ENCODE measurements at regions not wholly inside any gene's neighbourhood (a gene's known extent, or its start where the extent isn't known, plus 50 kb on each side); places are given as distances from the start of the nearest gene placed in this dataset.
A peak's percentile ranks its signal among the peaks of the same experiment; 100 is the strongest.
"Not testable (repeated sequence)": the region's sequence is repeated elsewhere in the genome, so short reads cannot be mapped to it uniquely, and the experiment has no call there.

DNA sequence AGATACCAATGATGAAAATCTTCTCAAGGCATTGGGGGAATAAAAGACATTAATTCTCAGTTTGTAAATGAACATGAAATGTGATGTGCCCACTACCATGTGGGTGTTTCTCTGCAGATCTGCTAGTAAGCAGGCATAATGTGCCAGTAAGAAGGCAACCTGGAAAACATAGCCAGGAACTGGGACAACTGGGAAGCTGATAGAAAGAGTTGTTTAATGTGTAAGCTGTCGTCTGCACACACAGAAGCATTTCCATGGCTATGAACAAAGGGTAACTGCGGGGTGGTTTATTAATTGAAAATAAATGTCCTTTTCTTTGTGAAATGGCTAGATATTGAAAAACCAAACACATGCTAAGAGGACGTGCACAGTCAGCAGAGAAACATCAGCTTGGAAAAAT, 52.0 kb downstream of the ZC3H11B start:
- DNase-seq (ENCODE audit: low read depth in 2 of 2), result no peak

DNA sequence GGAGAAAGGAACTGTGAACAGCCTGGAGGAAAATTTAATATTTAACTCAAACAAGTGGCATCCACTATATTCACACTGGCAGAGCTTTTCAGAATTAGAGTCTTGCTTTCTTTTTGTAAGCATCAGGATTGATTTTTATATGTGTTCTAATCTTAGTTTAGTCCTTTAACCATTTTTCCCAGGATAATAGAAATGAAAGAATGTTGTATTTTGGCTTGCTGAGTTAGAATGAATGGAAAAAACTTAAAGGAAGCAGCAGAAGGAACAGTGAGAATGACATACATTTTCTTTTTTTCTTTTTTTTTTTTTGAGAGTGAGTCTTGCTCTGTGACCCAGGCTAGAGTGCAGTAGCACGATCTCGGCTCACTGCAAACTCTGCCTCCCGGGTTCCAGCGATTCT, 53.0 kb downstream of the ZC3H11B start:
- no peak for DNase-seq (ENCODE audit: low read depth in 2 of 2)

DNA sequence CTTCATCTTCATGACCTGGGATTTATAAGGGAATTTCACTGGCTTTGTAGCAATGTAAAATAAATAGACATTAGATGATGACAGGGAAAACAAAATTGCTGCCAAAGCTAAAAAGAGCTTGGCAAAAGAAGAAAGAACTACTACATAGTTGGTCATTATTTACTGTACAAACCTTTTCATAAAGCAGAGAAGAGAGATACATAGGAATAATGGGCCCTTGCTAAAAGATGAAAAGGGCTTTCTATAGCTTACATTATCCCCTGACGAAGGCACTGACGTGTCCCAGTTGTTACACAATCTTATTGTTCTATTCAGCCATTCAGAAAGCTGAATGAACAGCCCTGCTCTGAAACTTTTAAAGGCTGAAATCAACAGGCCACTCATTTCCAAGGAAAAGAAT, 57.1 kb downstream of the ZC3H11B start:
- DNase-seq (ENCODE audit: low read depth in 2 of 2), result no peak

DNA sequence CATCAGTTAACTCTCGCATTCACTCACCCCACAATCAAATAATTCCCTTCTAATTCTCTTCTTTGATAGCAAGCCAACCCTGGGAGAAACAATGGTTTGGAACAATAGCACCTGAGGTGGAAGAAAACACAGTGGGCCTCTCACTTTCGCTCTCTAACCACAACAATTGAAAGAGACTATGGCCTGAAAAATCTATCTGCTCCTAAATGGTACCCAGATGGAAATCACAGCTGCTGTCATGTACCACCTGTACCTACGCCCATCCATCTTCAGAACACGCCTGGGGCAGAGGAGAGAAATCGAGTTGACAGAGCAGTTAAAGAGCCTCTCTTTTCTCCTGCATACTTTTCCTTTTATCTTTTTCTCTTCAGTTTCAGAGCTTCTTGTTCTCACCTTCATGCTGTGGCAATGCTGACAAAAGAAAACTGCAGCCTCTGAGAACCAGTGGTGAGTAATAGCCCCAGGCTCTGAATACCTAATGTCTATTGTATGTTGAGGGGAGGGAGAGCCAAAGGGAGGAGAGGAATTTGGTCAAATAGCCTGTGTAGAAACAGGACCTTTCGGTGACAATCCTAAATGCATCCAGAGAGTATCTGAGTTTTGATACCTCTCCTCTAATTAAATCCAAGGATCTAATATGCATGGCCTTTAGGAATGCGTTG, 57.7 kb downstream of the ZC3H11B start:
- no peak for DNase-seq (ENCODE audit: low read depth in 2 of 2)

DNA sequence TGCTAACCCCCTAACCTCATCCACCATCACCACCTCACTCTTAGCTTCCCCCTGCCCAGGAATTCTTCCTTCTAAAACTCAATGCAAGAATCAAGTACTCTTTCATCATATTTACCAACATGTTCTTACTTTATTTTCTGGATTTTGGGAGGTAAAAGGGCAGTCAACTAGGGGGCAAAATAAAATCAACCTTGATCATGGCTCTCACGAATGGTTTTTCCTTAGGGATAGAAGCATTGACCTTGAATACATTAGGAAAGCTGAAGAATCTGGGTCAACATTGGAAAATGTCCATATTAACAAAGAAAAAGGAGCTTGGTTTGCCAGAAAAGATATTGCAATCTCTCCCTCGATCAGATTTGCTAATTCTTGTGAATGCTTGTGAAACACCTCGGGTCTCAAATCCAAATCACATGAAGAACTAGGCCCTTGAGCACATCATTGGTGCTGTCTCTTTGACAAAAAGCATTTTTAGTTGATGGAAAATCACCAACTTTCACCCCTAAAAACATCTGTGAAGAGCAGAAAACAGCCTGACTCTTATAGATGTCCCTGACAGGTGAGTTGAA, 58.9 kb downstream of the ZC3H11B start:
- DNase-seq (ENCODE audit: low read depth in 2 of 2), result no peak

DNA sequence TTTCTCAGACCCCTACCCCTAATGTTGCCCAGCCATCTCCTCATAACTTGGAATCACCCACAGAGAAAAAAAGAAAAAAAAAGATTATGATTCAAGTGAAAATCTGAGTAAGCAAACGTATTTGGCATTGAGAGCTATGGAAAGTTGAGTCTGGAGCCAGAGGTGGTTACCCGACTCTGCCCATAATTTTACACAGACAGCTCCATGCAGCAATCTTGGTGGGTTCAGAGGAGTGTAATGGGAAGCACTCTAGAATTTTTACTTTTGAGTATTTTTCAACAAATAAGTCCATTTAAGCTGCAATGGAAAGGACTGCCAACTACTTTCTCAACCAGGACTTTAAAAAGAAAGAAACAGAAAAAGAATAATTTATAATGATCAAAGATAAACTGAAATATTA, 62.7 kb downstream of the ZC3H11B start:
- DNase-seq (ENCODE audit: low read depth in 2 of 2), result no peak

DNA sequence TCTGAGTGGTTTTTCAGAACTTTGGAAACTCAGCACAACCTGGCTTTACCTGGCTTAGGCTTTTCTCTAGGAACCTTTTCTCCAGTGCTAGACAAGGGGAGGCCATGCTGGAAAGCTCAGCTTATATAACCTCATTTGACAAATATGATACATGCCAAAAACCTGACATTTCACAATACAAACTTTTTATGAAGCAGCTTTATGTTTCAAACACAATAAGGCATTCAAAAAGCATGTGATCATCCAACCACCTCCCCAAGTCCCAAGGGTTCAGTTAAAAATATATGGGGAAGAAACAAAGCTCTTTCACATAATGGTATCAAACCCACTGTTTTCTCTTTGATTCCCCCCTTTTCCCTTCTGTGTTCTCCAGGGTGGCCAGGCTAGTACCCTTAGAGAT, 63.7 kb downstream of the ZC3H11B start:
- no peak for DNase-seq (ENCODE audit: low read depth in 2 of 2)

DNA sequence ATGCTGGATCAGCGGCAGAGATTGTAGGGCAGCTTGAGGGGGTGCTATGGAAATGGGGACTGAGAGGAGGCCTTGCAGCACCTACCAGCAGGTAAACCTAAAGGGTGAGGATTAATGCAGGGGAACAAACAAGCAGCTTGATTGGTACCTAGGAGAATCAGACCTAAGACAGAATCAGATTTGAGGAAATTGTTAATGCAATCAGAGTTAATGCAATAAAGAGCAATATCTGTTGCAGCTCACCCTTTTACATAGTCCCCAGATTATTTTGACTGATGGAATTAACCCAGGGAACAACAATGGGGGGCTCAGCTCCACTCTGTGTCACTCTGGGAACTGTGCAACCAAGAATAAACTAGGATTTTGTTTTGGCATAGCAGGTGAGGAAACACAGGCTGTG, 64.5 kb downstream of the ZC3H11B start:
- DNase-seq (ENCODE audit: low read depth in 2 of 2), result no peak

DNA sequence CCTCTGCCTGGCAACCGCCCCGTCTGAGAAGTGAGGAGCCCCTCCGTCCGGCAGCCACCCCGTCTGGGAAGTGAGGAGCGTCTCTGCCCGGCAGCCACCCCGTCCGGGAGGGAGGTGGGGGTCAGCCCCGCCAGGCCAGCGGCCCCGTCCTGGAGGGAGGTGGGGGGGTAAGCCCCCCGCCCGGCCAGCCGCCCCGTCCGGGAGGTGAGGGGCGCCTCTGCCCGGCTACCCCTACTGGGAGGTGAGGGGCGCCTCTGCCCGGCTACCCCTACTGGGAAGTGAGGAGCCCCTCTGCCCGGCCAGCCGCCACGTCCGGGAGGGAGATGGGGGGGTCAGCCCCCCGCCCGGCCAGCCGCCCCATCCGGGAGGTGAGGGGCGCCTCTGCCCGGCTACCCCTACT, 67.1 kb downstream of the ZC3H11B start:
- DNase-seq (ENCODE audit: low read depth in 2 of 2), result not testable (repeated sequence)

DNA sequence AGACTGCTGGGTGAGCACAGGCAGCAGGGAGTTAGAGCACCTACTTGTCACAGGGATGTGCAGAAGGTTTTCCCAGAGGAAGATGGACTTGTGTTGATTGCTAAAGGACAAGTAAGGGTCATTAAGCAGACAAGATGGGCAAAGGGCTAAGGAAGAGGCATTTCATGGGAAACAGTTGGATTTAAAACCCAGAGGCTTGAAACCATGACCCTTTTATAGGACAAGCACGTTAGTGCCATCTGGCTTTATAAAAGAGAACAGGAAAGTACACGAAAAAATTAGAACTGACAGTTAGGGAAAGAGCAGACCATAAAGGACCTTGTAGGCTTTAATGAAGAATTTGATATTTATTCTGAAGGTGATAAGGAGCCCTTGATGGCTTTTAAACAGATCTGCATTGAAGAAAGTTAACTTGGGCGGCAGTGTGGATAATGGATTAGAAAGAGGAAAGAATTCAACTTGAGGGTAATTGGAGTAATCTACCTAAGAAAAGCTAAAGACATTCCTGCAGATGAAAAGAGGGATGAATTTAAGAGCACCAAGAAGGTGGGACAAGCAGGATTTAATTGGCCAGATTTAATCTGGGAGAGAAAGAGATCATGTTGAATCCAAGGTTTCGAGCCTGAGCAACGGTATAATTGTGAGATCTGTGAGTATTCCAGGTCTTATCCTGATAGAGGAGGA, 68.6 kb downstream of the ZC3H11B start:
- no peak for DNase-seq (ENCODE audit: low read depth in 2 of 2)

DNA sequence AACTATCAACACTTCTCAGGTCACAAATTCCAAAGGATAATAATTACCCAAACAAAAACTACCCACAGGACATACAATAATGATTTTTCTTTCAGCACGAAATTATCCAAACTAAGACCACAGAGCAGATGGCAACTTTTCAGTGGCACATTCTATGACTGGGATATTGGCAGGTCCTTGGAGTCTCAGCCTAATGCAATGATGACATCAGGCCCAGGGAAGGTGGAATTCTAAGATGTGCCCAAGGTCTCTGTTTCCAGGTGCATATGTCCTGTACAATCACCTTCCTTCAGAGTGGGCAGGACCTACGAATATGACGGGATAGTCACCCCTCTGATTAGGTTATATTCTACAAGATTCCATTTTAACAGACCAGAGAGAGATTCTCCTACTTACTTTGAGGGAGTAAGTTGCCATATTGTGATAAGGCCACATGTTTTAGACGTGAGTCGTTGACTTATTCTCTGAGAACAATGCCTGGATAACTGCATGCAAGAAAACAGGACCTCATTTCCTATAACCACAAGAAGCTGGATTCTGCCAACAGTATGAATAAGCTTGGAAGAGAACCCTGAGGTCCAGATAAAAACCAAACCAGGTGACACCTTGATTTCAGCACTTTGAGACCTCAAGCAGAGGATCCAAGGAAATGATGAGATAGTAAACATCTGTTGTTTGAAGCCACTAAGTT, 69.9 kb downstream of the ZC3H11B start:
- no peak for DNase-seq (ENCODE audit: low read depth in 2 of 2)

DNA sequence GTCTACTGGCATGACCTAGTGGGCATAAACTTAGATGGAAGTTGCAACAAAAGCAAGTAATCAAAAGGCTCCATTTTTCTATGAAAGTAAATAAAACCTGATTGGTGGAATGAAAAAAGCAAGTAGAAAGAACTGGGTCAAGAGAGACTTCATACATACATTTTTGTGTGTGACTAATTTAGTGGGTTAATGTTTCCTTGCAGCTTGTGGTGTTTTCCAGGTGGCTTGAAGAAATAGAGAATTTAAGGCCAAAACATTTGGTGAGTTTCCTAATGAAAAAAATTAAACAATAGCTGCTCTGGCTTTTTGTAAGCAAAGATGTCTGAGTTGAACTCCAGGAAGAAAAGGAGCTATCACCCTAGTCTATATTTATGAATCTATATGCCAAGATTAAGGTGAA, 71.0 kb downstream of the ZC3H11B start:
- no peak for DNase-seq (ENCODE audit: low read depth in 2 of 2)

DNA sequence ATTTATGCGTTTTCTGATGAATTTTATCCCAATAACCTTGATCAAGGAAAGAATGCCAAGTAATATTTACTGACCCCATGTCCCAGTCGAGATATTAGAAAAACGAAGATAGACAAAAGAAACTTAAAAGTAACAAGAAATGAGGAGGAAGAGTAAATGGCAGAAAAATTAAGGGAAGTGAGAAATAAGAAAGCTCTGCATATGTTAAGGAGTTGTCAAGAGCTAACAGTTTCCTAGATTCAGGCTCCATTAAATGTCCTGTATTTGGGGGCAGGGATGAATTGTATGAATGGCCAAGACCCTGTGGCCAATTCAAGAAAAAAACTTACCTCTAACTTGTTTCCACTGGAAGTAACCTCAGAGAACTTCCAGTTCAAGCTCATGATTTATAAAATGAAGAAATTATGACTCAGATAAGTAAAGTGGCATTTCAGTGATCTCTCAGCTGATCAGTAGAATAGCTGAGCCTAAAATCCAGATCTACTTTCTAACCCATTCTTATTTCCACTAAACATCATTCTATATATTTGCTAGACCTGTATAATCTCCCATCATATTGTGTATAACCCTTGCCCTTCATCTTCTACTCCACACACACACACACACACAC, 73.2 kb downstream of the ZC3H11B start:
- no peak for DNase-seq (ENCODE audit: low read depth in 2 of 2)

DNA sequence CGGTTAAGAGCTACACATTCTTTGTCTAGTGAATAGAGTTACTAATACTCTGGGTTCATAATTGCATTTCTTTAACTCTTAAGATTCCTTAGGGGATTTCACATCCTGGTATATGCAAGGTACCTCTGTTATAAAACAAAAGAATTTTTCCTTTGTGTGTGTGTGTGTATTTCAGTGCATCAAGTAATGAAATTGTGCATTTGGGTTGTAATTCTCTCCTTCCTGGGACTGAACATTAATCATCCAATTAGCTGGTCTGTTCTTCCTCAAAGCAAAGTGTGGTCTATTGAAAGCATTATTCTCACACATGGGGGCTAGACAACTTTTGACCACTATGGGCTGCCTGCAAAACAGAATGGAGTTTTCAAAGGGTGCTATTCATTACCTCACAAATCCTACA, 74.0 kb downstream of the ZC3H11B start:
- DNase-seq (ENCODE audit: low read depth in 2 of 2), result no peak

DNA sequence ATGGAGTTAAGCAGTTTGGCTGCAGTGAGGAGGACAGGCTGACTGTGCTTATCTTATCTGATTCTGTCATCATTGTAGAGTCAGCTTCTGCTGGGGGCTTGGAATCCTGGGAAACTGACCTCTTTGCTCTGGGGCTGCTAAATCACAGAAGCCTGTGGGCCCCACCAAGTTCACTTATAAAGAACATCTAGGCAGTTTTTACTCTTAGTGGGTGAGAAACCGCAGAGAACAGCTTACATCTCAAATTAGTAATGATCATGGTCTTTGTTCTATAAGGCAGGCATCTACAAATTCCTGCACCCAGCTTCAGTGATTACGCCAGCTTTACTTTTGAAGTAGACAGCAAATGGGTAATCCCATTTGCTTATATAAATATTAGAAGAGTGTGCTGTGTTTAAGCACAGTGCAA, 75.7 kb downstream of the ZC3H11B start:
- DNase-seq (ENCODE audit: low read depth in 2 of 2), result no peak

DNA sequence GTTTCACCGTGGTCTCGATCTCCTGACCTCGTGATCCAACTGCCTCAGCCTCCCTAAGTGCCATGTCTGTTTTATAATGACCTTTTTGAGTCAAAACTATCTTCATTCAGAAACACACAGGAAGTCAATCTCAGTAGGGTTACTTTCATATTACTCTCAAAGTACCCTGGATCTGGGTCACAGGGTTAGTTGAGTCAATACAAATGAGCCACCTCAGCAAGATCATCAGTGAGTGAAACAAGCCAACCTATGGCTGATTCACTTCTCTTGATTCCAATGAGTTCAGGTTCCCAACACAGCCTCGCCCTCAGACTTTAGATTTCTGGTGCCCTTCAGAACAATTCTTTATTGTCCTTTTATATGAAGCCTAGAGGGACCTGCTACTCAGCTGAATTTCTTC, 76.9 kb downstream of the ZC3H11B start:
- DNase-seq (ENCODE audit: low read depth in 2 of 2), result no peak

DNA sequence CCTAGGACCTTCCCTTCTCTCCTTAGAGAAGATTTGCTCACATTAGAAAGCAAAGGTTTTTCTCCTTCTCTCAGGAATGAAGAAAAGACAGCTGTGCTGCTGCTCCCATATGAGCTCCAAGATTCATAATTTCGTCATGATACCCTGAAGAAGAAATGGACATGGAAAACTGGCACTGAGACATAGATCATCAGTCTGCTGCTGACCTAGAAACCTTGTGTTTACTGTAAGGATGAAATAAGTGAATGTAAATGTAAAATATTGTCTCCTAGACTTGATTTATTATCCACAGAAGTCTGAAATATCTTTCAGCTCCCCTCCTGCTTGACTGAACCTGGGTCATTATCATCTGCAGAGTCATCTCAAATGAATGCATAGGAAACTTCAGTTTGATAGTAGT, 77.9 kb downstream of the ZC3H11B start:
- no peak for DNase-seq (ENCODE audit: low read depth in 2 of 2)

DNA sequence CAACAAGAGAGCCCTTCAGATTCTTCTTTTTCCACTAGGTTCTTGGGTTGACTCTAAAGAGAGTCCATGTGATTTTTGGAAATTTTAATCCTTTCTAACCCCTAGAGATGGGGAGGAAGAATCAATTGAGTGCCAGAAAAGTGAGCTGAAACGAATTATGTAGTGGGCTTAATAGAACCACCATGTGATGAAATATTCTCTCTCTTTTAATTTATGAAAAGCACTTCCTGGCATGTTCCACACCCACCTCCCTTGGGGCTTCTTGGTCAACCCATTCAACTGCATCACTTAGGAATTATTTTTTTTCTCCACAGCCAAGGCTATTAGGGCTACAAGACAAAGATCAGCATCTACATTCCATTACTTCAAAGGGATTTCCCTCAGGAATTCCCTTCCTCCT, 79.6 kb downstream of the ZC3H11B start:
- peak; percentile 44 to 50 for DNase-seq (ENCODE audit: low read depth in 2 of 2)

DNA sequence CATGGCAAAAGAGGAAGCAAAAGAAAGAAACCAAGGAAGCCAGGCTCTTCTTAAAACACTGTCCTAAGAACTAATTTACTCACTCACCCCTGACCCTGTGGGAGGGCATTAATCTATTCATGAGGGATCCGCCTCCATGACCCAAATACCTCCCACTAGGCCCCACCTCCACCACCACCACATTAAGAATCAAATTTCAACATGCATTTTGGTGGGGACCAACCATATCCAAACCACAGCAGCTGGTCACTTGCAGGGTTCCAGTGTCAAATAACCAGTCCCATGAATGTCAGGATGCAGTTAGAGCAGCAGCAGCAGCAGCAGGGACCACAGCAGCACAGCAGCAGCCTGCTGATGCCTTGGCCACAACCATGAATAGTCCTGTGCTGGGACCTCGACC, 83.8 kb downstream of the ZC3H11B start:
- DNase-seq (ENCODE audit: low read depth in 2 of 2), result no peak

DNA sequence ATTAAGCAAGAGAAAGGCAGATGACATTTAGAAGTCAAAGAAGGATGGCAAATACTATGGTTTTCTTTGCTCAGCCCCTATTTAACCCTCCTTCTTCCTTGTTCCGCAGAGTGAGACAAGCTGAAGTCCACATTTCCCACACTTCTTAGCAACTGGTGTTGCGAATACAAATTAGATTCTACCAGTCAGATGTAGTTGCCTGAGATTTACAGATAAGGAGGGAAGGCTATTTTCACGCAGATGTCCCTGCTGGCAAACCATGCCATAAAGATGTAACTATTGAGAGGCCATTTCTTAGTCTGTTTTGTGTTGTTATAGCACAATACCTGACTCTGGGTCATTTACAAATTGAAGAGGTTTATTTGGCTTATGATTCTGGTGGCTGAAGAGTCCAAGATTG, 84.3 kb downstream of the ZC3H11B start:
- DNase-seq (ENCODE audit: low read depth in 2 of 2), result no peak

DNA sequence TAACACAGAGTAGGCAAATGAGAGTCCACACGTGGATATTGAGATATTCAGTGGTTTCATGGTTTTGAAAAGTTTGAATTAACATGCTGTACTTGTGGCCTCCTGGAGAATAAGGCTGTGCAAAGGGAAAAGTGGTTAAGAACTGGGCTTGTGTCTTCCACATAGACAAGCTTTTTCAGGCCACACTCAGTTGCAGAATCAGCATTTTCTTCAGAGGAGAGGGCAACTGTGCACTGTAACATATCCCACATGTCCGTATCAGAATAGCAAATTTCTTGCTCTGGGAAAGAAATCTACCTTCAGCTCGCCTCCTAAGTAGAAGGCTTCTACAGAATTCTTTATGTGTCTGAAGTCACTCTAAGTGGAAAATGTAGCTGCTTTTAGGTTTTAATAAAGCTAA, 84.9 kb downstream of the ZC3H11B start:
- no peak for DNase-seq (ENCODE audit: low read depth in 2 of 2)

DNA sequence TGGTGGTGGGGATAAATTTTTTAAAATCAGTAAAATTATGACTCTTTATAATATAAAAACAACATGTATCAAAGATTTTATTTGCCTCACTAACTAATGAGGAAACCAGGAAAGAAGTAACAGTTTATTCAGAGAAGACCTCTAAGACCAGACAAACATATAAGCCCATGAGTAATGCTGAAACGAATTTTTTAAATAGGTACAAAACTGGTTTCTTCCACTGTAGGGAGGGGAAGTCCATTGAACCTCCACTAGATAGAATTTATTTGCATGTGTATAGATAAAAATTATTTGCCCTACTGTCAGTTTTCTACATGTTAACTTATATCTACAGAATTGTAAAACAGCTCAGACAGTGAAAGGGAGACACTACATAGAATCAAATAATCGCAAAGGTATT, 86.8 kb downstream of the ZC3H11B start:
- DNase-seq (ENCODE audit: low read depth in 2 of 2), result no peak

DNA sequence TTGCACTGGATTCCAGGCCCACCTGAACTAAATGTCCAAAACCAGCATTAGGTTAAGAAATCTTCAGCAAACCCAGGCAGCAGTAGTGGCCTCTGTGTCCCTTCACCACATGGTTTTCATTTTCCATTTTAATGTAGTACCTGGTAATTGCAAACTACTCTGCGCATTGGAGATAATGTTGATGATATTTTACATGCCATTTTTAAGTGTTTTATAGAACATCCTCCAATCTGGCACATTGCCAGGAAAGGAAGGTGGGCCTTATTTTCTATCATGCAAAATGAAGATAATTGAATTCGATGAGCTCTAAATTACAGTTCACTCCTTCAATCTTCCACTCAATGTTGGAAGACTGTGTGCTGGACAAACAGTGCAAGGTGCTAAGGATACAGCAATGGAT, 89.5 kb downstream of the ZC3H11B start:
- DNase-seq (ENCODE audit: low read depth in 2 of 2), result no peak
